ENCODE measurements at regions not wholly inside any gene's neighbourhood (a gene's known extent, or its start where the extent isn't known, plus 50 kb on each side); places are given as distances from the start of the nearest gene placed in this dataset.

DNA sequence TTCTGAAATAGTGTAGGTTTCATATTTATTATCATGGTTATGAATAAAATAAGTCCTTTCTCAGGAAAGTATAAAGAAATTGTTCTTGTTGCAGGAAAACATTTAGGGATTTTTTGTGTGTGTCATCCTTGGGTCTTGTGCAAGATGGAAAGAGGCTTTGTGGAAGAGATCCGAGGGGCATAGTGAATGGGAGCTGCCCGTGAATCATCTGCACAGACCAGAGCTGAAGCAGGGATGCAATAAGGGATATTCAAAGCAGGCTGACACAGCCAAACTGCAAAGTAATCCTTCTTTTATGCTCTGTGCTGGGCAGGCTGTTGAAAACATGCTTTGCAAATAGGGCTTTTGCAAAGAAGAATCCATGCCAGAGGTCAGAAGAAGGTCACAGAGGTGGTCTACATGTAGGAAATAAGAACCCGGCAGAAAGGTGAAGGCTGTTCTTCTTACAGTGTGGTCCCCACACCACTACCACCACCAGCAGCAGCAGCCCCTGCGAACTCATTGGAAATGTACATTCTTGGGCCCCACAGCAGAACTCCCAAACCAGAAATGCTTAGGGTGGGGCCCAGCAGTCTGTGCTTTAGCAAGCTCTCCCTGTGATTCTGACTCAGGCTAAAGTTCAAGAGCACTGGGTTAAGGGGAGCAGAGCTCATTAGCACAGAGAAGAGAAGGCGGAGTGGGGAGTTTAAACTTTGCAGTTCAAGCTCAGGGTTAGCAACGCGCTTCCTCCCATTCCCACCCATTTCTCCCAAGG lies 237.6 kb downstream of the QKI start:
- TF ChIP-seq, protein P1, sequence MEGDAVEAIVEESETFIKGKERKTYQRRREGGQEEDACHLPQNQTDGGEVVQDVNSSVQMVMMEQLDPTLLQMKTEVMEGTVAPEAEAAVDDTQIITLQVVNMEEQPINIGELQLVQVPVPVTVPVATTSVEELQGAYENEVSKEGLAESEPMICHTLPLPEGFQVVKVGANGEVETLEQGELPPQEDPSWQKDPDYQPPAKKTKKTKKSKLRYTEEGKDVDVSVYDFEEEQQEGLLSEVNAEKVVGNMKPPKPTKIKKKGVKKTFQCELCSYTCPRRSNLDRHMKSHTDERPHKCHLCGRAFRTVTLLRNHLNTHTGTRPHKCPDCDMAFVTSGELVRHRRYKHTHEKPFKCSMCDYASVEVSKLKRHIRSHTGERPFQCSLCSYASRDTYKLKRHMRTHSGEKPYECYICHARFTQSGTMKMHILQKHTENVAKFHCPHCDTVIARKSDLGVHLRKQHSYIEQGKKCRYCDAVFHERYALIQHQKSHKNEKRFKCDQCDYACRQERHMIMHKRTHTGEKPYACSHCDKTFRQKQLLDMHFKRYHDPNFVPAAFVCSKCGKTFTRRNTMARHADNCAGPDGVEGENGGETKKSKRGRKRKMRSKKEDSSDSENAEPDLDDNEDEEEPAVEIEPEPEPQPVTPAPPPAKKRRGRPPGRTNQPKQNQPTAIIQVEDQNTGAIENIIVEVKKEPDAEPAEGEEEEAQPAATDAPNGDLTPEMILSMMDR (IDR thresholded peaks at IDR 0.05; ENCODE audit: low read depth, low read length, missing control alignments), result no peak
- no peak for DNase-seq (ENCODE audit: extremely low read depth, low read depth)
- no peak overlapping the region for H3K4me3 ChIP-seq (replicated peaks; ENCODE audit: low read depth, low read length)

DNA sequence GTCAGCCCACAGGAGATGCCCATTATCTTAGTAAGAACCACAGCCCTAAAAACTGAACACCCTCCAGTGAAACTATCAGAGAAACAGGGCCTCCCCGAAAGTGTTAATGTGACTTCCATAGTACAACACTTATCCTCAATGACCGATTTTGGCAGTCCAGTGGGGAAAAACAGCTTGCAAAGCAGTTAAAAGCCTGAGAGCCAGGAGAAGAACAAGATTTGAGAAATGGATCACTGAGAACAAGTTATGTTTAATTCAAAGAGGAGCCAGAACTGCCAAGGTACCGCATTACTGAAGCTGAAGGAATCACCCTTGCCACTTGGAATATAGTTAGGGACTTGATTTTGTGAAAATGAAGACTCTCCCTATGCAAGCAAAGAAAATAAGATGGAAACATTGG lies 236.9 kb downstream of the QKI start:
- H3K4me3 ChIP-seq (replicated peaks; ENCODE audit: low read depth, low read length), result no peak overlapping the region
- TF ChIP-seq, protein P1 (IDR thresholded peaks at IDR 0.05; ENCODE audit: low read depth, low read length, missing control alignments), result no peak
- DNase-seq (ENCODE audit: extremely low read depth, low read depth), result no peak

DNA sequence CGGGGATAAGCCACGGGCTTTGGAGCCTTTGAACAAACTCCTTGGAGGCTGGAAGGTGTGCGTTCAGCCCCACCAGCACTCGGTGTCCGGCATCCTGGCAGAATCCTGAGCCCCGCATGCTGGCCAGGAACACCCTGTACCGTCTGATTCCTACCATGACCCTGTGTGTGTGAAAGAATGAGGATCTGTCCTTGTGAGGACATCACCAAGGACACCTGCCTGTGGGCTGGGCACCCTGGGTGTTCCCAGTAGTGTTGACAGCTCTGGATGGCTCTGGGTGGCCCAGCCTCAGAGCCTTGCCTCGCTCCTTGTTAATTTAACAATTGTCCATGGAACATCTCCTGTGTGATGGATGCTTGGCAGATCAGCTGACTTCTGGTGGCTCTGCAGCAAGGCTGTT lies 234.3 kb downstream of the QKI start:
- no peak overlapping the region for H3K4me3 ChIP-seq (replicated peaks; ENCODE audit: low read depth, low read length)
- TF ChIP-seq, protein P1 (IDR thresholded peaks at IDR 0.05; ENCODE audit: low read depth, low read length, missing control alignments), result no peak
- no peak for DNase-seq (ENCODE audit: extremely low read depth, low read depth)

DNA sequence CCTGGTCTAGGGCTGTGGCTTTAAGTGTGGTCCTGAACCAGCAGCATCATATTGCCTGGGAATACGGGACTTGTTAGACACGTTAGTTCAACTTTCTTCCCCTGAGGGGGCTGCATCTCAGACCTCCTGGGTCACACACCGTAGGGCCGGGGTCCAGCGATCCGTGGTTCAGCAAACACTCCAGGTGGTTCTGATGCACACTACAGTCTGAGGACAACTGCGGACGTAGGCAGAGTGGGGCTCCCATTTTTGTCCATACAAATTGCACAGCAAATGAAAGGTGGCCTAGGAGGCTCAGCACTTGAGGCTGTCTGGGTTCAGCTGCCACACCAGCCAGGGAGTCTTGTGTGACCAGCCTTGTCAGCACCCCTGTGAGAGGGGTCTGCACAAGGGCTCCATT lies 233.1 kb downstream of the QKI start:
- no peak overlapping the region for H3K4me3 ChIP-seq (replicated peaks; ENCODE audit: low read depth, low read length)
- DNase-seq (ENCODE audit: extremely low read depth, low read depth), result no peak
- TF ChIP-seq, protein P1 (IDR thresholded peaks at IDR 0.05; ENCODE audit: low read depth, low read length, missing control alignments), result no peak

DNA sequence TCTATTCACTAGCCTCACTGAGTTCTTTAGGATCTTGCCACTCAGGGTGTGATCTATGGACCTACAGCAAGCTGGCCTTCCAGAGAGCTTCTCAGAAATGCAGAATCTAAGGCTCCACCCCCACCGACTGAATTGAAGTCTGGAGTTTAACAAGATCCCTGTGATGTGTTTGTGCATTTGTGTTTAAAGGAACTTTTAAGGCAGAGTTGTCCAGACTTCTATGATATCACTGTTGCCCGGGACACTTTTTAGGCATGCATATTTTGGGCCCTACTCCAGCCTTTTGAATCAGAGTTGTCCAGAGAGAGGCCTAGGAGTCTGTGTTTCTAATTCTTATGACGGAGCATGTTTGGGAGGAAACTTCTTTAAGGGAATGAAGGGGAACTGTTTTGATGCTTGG lies 232.3 kb downstream of the QKI start:
- TF ChIP-seq, protein P1 (IDR thresholded peaks at IDR 0.05; ENCODE audit: low read depth, low read length, missing control alignments), result no peak
- no peak for DNase-seq (ENCODE audit: extremely low read depth, low read depth)
- H3K4me3 ChIP-seq (replicated peaks; ENCODE audit: low read depth, low read length), result no peak overlapping the region

DNA sequence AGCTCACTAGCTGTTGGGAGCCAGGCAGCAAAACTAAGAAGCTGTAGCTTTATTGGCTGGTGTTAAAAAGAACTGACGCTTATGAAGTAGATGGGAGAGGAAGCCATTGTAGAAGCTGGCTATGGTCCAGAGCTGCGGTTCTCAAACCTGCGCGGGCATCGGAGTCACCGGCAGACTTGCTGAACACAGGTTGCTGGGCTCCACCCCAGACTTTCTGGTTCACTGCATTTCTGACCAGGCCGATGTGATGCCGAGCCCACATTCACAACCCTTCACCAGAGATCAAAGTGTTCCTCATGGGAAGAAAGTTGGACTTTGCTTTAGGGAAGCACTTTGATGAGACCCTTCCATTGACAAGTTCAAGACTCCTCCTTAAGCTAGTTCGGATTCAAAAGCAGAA lies 231.6 kb downstream of the QKI start:
- DNase-seq (ENCODE audit: extremely low read depth, low read depth), result no peak
- H3K4me3 ChIP-seq (replicated peaks; ENCODE audit: low read depth, low read length), result no peak overlapping the region
- TF ChIP-seq, protein P1 (IDR thresholded peaks at IDR 0.05; ENCODE audit: low read depth, low read length, missing control alignments), result no peak

DNA sequence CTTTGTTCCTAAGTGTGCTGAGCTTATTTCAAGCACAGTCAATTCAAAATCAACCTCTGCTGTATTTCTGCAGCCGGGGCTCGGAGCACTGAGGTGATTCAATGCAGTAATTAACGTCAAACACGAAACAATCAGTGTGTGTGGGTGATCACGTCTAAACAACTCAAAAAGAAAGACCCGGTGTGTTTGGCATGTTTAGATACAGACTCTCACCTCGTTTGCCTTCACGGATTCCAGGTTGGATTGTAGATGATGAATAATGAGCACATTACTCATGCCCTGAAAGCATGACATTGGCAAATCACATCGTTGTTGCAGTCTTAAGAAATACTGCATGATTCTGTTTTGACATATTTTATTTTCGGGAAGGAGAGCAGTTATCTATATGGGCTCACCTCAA lies 231.0 kb downstream of the QKI start:
- TF ChIP-seq, protein P1 (IDR thresholded peaks at IDR 0.05; ENCODE audit: low read depth, low read length, missing control alignments), result no peak
- H3K4me3 ChIP-seq (replicated peaks; ENCODE audit: low read depth, low read length), result no peak overlapping the region
- DNase-seq (ENCODE audit: extremely low read depth, low read depth), result no peak

Data from HFF-Myc (cell line).